H9 (cell line): ENCODE measurements at regions not wholly inside any gene's neighbourhood (a gene's known extent, or its start where the extent isn't known, plus 50 kb on each side); places are given as distances from the start of the nearest gene placed in this dataset.

Experiments used
- DNase-seq: peaks from one replicate; pipeline ENCODE4 v3.0.0-alpha.2; 2017
- H2AFZ ChIP-seq: one replicate; pipeline ENCODE4 v1.6.1; 2013; ENCODE audit warnings: mild to moderate bottlenecking, low read length, control low read depth, moderate library complexity
- H2AK5ac ChIP-seq: 2 replicates; pipeline ENCODE4 v1.6.1; 2013; ENCODE audit warnings: low read length, control low read depth, mixed read lengths; ENCODE audit not compliant: insufficient read length
- H2BK120ac ChIP-seq: one replicate; pipeline ENCODE4 v1.6.1; 2013; ENCODE audit warnings: low read depth, mild to moderate bottlenecking, low read length, control low read depth, inconsistent platforms; ENCODE audit not compliant: poor library complexity, severe bottlenecking
- H2BK12ac ChIP-seq: 2 replicates; pipeline ENCODE4 v1.6.1; 2013; ENCODE audit warnings: low read length, control low read depth, mixed read lengths, low read depth; ENCODE audit not compliant: insufficient read length
- H2BK15ac ChIP-seq: 2 replicates; pipeline ENCODE4 v1.6.1; 2013; ENCODE audit warnings: low read depth, low read length, control low read depth
- H2BK20ac ChIP-seq: one replicate; pipeline ENCODE4 v1.6.1; 2013; ENCODE audit warnings: low read depth, mild to moderate bottlenecking, low read length, control low read depth, inconsistent platforms; ENCODE audit not compliant: poor library complexity, severe bottlenecking
- H2BK5ac ChIP-seq: 2 replicates; pipeline ENCODE4 v1.6.1; 2013; ENCODE audit warnings: low read length, control low read depth, mixed read lengths; ENCODE audit not compliant: insufficient read length
- H3K14ac ChIP-seq: 2 replicates; pipeline ENCODE4 v1.6.1; 2013; ENCODE audit warnings: low read length, control low read depth; ENCODE audit not compliant: insufficient read depth
- H3K18ac ChIP-seq: 2 replicates; pipeline ENCODE4 v1.6.1; 2013; ENCODE audit warnings: low read depth, mild to moderate bottlenecking, mixed read lengths, low read length, control low read depth; ENCODE audit not compliant: insufficient read length
- H3K23ac ChIP-seq: 2 replicates; pipeline ENCODE4 v1.6.1; 2013; ENCODE audit warnings: low read length, control low read depth, mixed read lengths, low read depth; ENCODE audit not compliant: insufficient read length
- H3K23me2 ChIP-seq: 2 replicates; pipeline ENCODE4 v1.6.1; 2013; ENCODE audit warnings: low read depth, mild to moderate bottlenecking, mixed read lengths, low read length, control low read depth; ENCODE audit not compliant: insufficient read length, poor library complexity, severe bottlenecking
- H3K27ac ChIP-seq: 2 replicates; pipeline ENCODE4 v1.5.1; 2013; ENCODE audit warnings: low read length, control low read depth, mixed read lengths, low read depth; ENCODE audit not compliant: insufficient read length
- H3K27me3 ChIP-seq: 2 replicates; pipeline ENCODE4 v1.6.1; 2013; ENCODE audit warnings: low read length, control low read depth, inconsistent platforms; ENCODE audit not compliant: insufficient read depth
- H3K4ac ChIP-seq: 2 replicates; pipeline ENCODE4 v1.6.1; 2013; ENCODE audit warnings: low read depth, mild to moderate bottlenecking, control low read depth, inconsistent platforms, low read length, moderate library complexity
- H3K4me1 ChIP-seq: 2 replicates; pipeline ENCODE4 v1.6.1; 2013; ENCODE audit warnings: low read length, control low read depth, inconsistent platforms; ENCODE audit not compliant: insufficient read depth
- H3K4me2 ChIP-seq: 2 replicates; pipeline ENCODE4 v1.6.1; 2013; ENCODE audit warnings: low read length, control low read depth, mixed read lengths; ENCODE audit not compliant: insufficient read length, insufficient read depth
- H3K56ac ChIP-seq: 2 replicates; pipeline ENCODE4 v1.6.1; 2013; ENCODE audit warnings: low read depth, mild to moderate bottlenecking, mixed read lengths, low read length, control low read depth; ENCODE audit not compliant: insufficient read length
- H3K79me1 ChIP-seq: 2 replicates; pipeline ENCODE4 v1.6.1; 2013; ENCODE audit warnings: low read depth, mild to moderate bottlenecking, moderate library complexity, low read length, control low read depth, inconsistent platforms; ENCODE audit not compliant: insufficient read depth, poor library complexity, severe bottlenecking
- H3K79me2 ChIP-seq: 2 replicates; pipeline ENCODE4 v1.6.1; 2013; ENCODE audit warnings: low read length, control low read depth, inconsistent platforms; ENCODE audit not compliant: insufficient read depth
- H3K9ac ChIP-seq: 2 replicates; pipeline ENCODE4 v1.6.1; 2013; ENCODE audit warnings: low read length, control low read depth, mixed read lengths; ENCODE audit not compliant: insufficient read length; ENCODE audit errors: extremely low read depth
- H3K9me3 ChIP-seq: one replicate; pipeline ENCODE4 v1.6.1; 2013; ENCODE audit warnings: low read depth, low read length, inconsistent platforms; ENCODE audit not compliant: control insufficient read depth
- H3T11ph ChIP-seq: one replicate; pipeline ENCODE4 v1.6.1; 2013; ENCODE audit warnings: mild to moderate bottlenecking, low read length, control low read depth, inconsistent platforms
- H4K20me1 ChIP-seq: one replicate; pipeline ENCODE4 v1.6.1; 2013; ENCODE audit not compliant: control insufficient read depth, insufficient read length, insufficient read depth
- H4K5ac ChIP-seq: 2 replicates; pipeline ENCODE4 v1.6.1; 2013; ENCODE audit warnings: low read depth, mild to moderate bottlenecking, mixed read lengths, low read length, control low read depth; ENCODE audit not compliant: insufficient read length
- H4K8ac ChIP-seq: replicated peaks from 2 replicates; pipeline ENCODE4 v1.6.1; 2013; ENCODE audit warnings: low read length, control low read depth, mixed read lengths, low read depth; ENCODE audit not compliant: insufficient read length
- H4K91ac ChIP-seq: 2 replicates; pipeline ENCODE4 v1.6.1; 2013; ENCODE audit warnings: low read depth, mild to moderate bottlenecking, moderate library complexity, mixed read lengths, low read length, control low read depth; ENCODE audit not compliant: insufficient read length
- H3K27ac Mint-ChIP-seq, 3 experiments: 2 replicates in 2 of 3; 3 replicates in 1 of 3; pipeline ENCODE4 v1.8.0; 2020 to 2021; ENCODE audit warnings: mixed read lengths in 3 of 3, mild to moderate bottlenecking in 1 of 3, moderate library complexity in 1 of 3
- H3K27me3 Mint-ChIP-seq: 2 replicates; pipeline ENCODE4 v1.8.0; 2021; ENCODE audit warnings: low read depth, mild to moderate bottlenecking, moderate library complexity, mixed read lengths
- H3K36me3 Mint-ChIP-seq, 3 experiments: 2 replicates in 2 of 3; 3 replicates in 1 of 3; pipeline ENCODE4 v1.8.0; 2020 to 2021; ENCODE audit warnings: low read depth in 3 of 3, mixed read lengths in 3 of 3; ENCODE audit not compliant: insufficient read depth in 1 of 3
- H3K4me1 Mint-ChIP-seq, 2 experiments: 2 replicates each; pipeline ENCODE4 v1.8.0; 2020; ENCODE audit warnings: mixed read lengths in 2 of 2
- H3K4me3 Mint-ChIP-seq, 2 experiments: 2 replicates in 1 of 2; 3 replicates in 1 of 2; pipeline ENCODE4 v1.8.0; 2020 to 2021; ENCODE audit warnings: mild to moderate bottlenecking in 2 of 2, mixed read lengths in 2 of 2, moderate library complexity in 1 of 2
- H3K9me3 Mint-ChIP-seq, 2 experiments: 2 replicates in 1 of 2; 3 replicates in 1 of 2; pipeline ENCODE4 v1.8.0; 2020; ENCODE audit warnings: mild to moderate bottlenecking in 2 of 2, mixed read lengths in 2 of 2, moderate library complexity in 1 of 2
- CTCF ChIP-seq: fragments of 200-600 bp; sonication (generic); conservative IDR thresholded peaks from 3 replicates; pipeline ENCODE4 v1.8.0; 2021; ENCODE audit warnings: antibody characterized with exemption, mild to moderate bottlenecking

DNA sequence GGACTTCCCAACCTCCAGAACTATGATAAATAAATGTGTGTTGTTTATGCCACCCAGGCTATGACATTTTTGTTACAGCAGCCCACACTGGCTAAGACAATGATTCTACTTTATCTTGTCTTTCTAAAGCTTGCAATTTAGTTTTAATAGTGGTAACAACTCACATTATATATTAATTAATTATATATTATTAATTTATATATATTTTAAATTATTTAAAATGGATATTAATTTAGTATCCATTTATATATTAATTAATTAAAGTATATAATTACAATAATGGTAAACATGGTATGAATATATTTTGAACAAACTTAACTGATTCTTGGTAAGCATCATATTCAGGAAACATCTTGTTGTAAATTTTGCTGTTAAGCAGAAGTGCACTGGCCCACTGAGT lies 863.9 kb downstream of the MCTP2 start:
- Histone ChIP-seq H2BK5ac (no peak overlapping the region), H3T11ph (no peak overlapping the region), H3K27ac (no peak overlapping the region), H3K9me3 (no peaks in the 10 kb centered on the region), H2AFZ (no peak overlapping the region), H2BK20ac (no peak overlapping the region), H3K14ac (no peak overlapping the region), H4K5ac (no peak overlapping the region), H3K79me1 (no peaks in the 10 kb centered on the region), H2AK5ac (no peak overlapping the region), H3K18ac (no peak overlapping the region), H2BK12ac (no peak overlapping the region), H3K9ac (no peak overlapping the region), H2BK120ac (no peak overlapping the region), H4K8ac (no peak overlapping the region), H4K91ac (no peak overlapping the region), H3K4me2 (no peak overlapping the region), H3K4ac (no peak overlapping the region), H3K23me2 (no peaks in the 10 kb centered on the region), H3K56ac (no peak overlapping the region), H2BK15ac (no peak overlapping the region), H4K20me1 (no peaks in the 10 kb centered on the region), H3K27me3 (no peaks in the 10 kb centered on the region), H3K4me1 (no peaks in the 10 kb centered on the region; the same call in 1 of the 2 replicates), H3K79me2 (no peaks in the 10 kb centered on the region), H3K23ac (no peak overlapping the region)
- Mint-ChIP-seq H3K4me1 (peaks cover 5% of the 10 kb centered on the region in 2 experiments), H3K27me3 (no peaks in the 10 kb centered on the region), H3K27ac (no peak overlapping the region), H3K36me3 (peaks cover 0 to 2% (median 0%) of the 10 kb centered on the region in 3 experiments; a peak in 1 of 7 replicates), H3K4me3 (no peak overlapping the region), H3K9me3 (peaks cover 0 to 2% of the 10 kb centered on the region in 2 experiments; a peak in 2 of 5 replicates)
- no peak for DNase-seq
- no peak for TF ChIP-seq CTCF
